Lower leg skin (tissue), 4 donors: ENCODE measurements at regions not wholly inside any gene's neighbourhood (a gene's known extent, or its start where the extent isn't known, plus 50 kb on each side); places are given as distances from the start of the nearest gene placed in this dataset.

ENCODE experiments used
- DNase-seq, 2 donors: peaks; one replicate each; pipeline ENCODE4 v3.0.0-alpha.2; 2019; ENCODE audit warnings: low spot score in 2 of 2
- H3K4me3 ChIP-seq: fragments of 200-600 bp; sonication (generic); 2 replicates; pipeline ENCODE4 v1.5.1; 2017; ENCODE audit warnings: mild to moderate bottlenecking, low read depth; ENCODE audit not compliant: poor library complexity, severe bottlenecking
- CTCF ChIP-seq, 3 donors: fragments of 450-650 bp; IDR thresholded peaks; one replicate each; pipeline ENCODE4 v1.5.1; 2016; ENCODE audit warnings: antibody characterized with exemption in 3 of 3, mild to moderate bottlenecking in 3 of 3, moderate library complexity in 2 of 3
- POLR2A ChIP-seq, 2 donors: fragments of 450-650 bp; IDR thresholded peaks; one replicate each; pipeline ENCODE4 v1.6.1; 2016 to 2017; ENCODE audit warnings: antibody characterized with exemption in 2 of 2, mild to moderate bottlenecking in 1 of 2, moderate library complexity in 1 of 2
- WGBS, 2 donors: methylation state at CpG; one replicate each; pipeline ENCODE4 v1.1.5; 2018; 5-methylcytosine and 5-hydroxymethylcytosine counted together
- intact Hi-C: fragments of 100-400 bp; cut with DNase I; formaldehyde crosslinking; loops from one replicate; pipeline ENCODE4 v1.15.0; 2023; ENCODE audit warnings: low total_unique reads

- no peak for DNase-seq
- TF ChIP-seq CTCF (IDR thresholded peaks at IDR 0.05): no peak
- no peak for TF ChIP-seq POLR2A (IDR thresholded peaks at IDR 0.05)
- 48 to 56% methylated on average over 10 of the region's 10 CpGs for WGBS, 2 donors
- intact Hi-C loops: no loop called here
- no peak overlapping the region for H3K4me3 ChIP-seq
Measured at GRCh38 chr3:73315706-73316105, 254.2 kb downstream of the EBLN2 start.

GRCh38 chr3:73319179-73319769, 257.8 kb downstream of the EBLN2 start:
- H3K4me3 ChIP-seq: no peak overlapping the region
- DNase-seq: no peak
- intact Hi-C loops: no loop called here
- TF ChIP-seq CTCF (IDR thresholded peaks at IDR 0.05): no peak
- TF ChIP-seq POLR2A (IDR thresholded peaks at IDR 0.05): no peak
- 52 to 54% methylated on average over 5 of the region's 5 CpGs for WGBS, 2 donors

GRCh38 chr3:73321286-73321999, 260.0 kb downstream of the EBLN2 start:
- intact Hi-C loops: no loop called here
- H3K4me3 ChIP-seq: no peak overlapping the region
- WGBS, 2 donors: 60 to 64% methylated on average over 8 of the region's 8 CpGs
- TF ChIP-seq CTCF (IDR thresholded peaks at IDR 0.05) (no peak), POLR2A (IDR thresholded peaks at IDR 0.05) (no peak)
- no peak for DNase-seq

- intact Hi-C loops: loop anchor here (1.0 kb wide), 1 partner anchor 15 kb away; no protein-coding TSS in a partner anchor
- peak in 1 of 2 donors; percentile 14 for DNase-seq
- 59 to 63% methylated on average over 5 of the region's 5 CpGs for WGBS, 2 donors
- H3K4me3 ChIP-seq: no peak overlapping the region
- TF ChIP-seq CTCF (IDR thresholded peaks at IDR 0.05) (no peak), POLR2A (IDR thresholded peaks at IDR 0.05) (no peak)
Measured at GRCh38 chr3:73324203-73325155, 263.0 kb downstream of the EBLN2 start.

- 82 to 87% methylated on average over 3 of the region's 3 CpGs for WGBS, 2 donors
- TF ChIP-seq CTCF (IDR thresholded peaks at IDR 0.05) (no peak), POLR2A (IDR thresholded peaks at IDR 0.05) (no peak)
- intact Hi-C loops: no loop called here
- H3K4me3 ChIP-seq: no peak overlapping the region
- no peak for DNase-seq
Measured at GRCh38 chr3:73326396-73326795, 264.9 kb downstream of the EBLN2 start.
